GM19395 (cell line): ENCODE measurements at regions not wholly inside any gene's neighbourhood (a gene's known extent, or its start where the extent isn't known, plus 50 kb on each side); places are given as distances from the start of the nearest gene placed in this dataset.
"Not testable (repeated sequence)": the region's sequence is repeated elsewhere in the genome, so short reads cannot be mapped to it uniquely, and the experiment has no call there.

Source experiments
- ATAC-seq: cut with Tn5 transposase; IDR thresholded peaks from one replicate; pipeline ENCODE4 v1.9.1; 2021; ENCODE audit warnings: mild to moderate bottlenecking, moderate library complexity; ENCODE audit not compliant: unreplicated experiment

DNA sequence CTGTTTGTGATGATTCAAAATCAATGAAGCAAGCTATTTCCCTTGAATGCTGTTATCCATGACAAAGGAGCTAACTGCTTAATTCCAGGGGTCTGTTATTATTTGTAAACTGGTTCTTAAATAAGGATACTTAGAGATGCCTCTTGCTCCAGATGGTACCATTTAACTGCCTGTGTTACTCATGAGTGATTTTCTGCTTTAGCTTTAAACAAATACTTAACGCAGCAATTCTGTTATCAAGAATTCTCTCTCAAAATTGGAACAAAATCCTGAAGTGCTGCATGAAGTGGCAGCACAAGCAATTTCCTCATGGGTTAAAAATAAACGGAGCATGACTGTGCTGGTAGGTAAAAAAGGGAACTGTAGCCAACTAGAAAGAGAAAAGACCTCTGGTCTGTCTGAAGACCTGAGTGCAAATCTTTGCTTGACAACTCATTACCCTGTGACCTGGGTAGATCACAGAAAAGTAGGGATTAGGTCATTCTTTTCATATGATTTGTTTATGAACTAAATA lies 62.5 kb upstream of the GBE1 start:
- ATAC-seq: peak; percentile 97

DNA sequence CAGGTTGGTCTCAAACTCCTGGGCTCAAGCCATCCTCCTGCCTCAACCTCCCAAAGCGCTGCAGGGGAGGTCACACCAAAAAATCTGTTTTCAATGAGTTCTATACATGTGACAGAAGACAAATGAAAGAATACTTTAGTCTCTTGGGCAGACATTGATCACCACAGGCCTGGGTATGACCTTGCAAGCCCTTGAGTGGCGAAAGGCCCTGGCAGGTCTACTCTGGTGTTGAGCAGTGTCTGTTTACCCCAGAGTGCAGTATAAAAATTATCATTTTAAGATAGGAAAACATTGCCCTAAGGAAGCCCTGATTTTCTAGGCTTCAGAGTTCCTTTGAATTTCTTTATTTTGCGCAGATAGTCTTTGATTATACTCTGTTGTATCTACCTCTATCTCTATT lies 61.6 kb upstream of the GBE1 start:
- no peak for ATAC-seq

DNA sequence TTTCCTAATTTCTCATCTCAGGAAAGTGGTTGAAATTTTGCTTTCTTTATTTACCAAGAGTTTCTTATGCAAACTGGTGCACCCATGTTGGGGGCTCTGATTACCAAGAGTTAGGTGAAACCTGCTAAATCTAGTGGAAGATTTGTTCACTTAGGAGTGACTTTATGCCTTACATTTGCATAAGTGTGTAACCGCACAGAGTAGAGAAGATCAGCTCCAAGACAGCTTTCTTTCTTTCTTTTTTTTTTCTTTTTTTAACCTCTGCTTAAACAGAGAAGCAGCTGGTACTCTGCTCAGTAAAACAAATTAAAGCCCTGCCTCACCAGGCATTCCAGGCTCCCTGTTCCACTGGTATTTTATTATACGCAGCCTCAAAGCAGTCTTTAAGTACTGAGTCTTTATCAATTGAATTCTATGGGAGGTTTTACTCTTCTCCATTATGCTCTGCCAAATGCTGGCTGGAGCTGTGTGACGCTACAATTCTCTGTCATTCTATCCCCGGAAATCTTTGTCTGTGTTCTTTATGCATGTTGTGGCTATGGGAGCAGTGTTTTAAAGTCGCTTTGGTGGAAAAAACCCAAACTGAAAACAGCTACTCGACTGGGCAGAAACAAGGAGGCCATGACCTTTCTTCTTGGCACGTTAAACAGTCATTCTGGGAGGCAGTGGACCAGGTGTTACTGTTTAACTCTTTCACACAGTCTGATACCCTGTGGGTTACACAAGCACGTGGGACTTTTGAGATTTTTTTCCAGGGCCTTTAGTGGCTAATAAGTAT lies 55.2 kb upstream of the GBE1 start:
- ATAC-seq: peak; percentile 99

DNA sequence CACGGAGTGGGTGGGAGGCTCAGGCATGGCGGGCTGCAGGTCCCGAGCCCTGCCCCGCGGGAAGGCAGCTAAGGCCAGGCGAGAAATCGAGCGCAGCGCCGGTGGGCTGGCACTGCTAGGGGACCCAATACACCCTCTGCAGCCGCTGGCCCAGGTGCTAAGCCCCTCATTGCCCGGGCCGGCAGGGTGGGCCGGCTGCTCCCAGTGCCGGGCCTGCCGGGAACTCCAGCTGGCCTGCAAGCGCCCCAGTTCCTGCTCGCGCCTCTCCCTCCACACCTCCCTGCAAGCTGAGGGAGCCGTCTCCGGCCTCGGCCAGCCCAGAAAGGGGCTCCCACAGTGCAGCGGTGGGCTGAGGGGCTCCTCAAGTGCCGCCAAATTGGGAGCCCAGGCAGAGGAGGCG lies 50.7 kb upstream of the GBE1 start:
- ATAC-seq: not testable (repeated sequence)
